ENCODE measurements at regions not wholly inside any gene's neighbourhood (a gene's known extent, or its start where the extent isn't known, plus 50 kb on each side); places are given as distances from the start of the nearest gene placed in this dataset.

- Histone ChIP-seq H3K27ac (replicated peaks in 1 of 4) (no peak overlapping the region), H3K27me3 (no peaks in the 10 kb centered on the region)
- intact Hi-C loops (cut with DNase I): no loop called here
Observed at GRCh38 chr10:44039599-44039998, 345.3 kb downstream of the CXCL12 start.

DNA sequence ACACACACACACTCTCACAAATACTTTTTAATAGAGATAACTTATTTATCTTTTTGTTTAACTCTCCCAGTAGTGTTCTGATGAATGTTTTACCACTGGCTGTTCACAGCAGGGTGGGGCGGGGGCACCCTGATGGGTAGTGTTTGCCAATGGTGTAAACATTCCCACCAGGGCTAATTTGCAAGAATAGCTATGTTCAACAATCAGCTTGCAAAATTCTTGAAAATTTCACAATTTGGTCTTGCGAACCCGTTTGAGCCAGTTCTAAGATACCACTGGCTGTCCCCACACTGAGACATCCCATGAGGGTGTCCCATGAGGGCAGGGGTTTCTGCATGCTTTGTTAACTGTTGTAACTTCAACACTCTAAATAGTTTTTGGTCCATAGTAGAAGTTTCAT is 348.5 kb downstream of the CXCL12 start:
- WGBS: 88% methylated on average over 3 of the region's 3 CpGs
- TF ChIP-seq POLR2AphosphoS5 (IDR thresholded peaks at IDR 0.05) (no peak), POLR2A (IDR thresholded peaks at IDR 0.05; ENCODE audit: low read depth) (no peak), EP300 (IDR thresholded peaks at IDR 0.05) (no peak)
- TF ChIP-seq, protein P1, sequence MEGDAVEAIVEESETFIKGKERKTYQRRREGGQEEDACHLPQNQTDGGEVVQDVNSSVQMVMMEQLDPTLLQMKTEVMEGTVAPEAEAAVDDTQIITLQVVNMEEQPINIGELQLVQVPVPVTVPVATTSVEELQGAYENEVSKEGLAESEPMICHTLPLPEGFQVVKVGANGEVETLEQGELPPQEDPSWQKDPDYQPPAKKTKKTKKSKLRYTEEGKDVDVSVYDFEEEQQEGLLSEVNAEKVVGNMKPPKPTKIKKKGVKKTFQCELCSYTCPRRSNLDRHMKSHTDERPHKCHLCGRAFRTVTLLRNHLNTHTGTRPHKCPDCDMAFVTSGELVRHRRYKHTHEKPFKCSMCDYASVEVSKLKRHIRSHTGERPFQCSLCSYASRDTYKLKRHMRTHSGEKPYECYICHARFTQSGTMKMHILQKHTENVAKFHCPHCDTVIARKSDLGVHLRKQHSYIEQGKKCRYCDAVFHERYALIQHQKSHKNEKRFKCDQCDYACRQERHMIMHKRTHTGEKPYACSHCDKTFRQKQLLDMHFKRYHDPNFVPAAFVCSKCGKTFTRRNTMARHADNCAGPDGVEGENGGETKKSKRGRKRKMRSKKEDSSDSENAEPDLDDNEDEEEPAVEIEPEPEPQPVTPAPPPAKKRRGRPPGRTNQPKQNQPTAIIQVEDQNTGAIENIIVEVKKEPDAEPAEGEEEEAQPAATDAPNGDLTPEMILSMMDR (IDR thresholded peaks at IDR 0.05): no peak
- H3K36me3 ChIP-seq: no peaks in the 10 kb centered on the region
- no peak overlapping the region for H3K27ac ChIP-seq (replicated peaks in 1 of 4)
- intact Hi-C loops (cut with DNase I): no loop called here
- no peaks in the 10 kb centered on the region for H3K9me3 ChIP-seq
- no peaks in the 10 kb centered on the region for H3K27me3 ChIP-seq
- no peak for DNase-seq (ENCODE audit: extremely low spot score)
- H3K4me3 ChIP-seq: no peak overlapping the region
- no peaks in the 10 kb centered on the region for H3K4me1 ChIP-seq

More at GRCh38 chr10:44039599-44039998, 345.3 kb downstream of the CXCL12 start:
- 87% methylated on average over 3 of the region's 3 CpGs for WGBS
- no peak for TF ChIP-seq POLR2AphosphoS5 (IDR thresholded peaks at IDR 0.05)
- TF ChIP-seq EP300 (IDR thresholded peaks at IDR 0.05): no peak
- TF ChIP-seq, protein P1 (IDR thresholded peaks at IDR 0.05): no peak
- TF ChIP-seq POLR2A (IDR thresholded peaks at IDR 0.05; ENCODE audit: low read depth): no peak
- Histone ChIP-seq H3K4me1 (peaks cover 0 to 6% (median 3%) of the 10 kb centered on the region in 4 donors), H3K4me3 (no peak overlapping the region), H3K9me3 (no peaks in the 10 kb centered on the region), H3K36me3 (no peaks in the 10 kb centered on the region)
- no peak for DNase-seq (ENCODE audit: extremely low spot score)

DNA sequence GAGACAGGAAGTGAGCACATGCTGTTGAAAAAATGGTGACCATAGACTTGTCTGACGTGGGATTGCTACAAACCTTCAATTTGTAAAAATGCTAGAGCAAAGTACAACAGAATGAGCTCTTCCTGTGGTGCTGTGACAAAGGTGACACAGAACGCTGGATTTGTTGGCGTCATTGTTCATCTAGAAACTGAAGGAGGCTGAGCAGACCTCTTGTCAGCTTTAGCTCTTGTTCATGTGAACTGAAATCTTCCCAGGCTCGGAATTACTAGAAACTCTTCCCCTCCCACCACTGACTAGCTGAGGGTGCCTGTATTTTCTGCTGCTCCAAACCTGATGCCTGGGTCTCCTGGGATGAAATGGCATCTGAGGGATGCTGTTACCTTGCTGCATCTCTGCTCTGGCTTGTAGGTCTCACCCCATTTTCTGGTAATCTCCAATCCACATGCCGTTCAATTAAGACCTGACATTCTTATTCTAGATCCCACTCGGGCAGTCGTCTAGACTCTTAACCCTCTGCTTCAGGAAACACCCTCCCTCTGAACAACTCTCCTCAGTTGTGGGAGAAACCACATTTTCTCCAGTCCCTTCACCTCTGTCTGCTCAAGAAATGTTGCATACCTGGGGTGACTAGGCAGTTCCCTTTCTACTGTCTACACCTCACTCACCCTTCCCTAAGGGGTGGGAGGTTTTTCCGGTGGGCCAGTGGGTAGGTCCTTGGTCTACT is 349.3 kb downstream of the CXCL12 start:
- no peak overlapping the region for H3K4me3 ChIP-seq
- no peaks in the 10 kb centered on the region for H3K9me3 ChIP-seq
- intact Hi-C loops (cut with DNase I): no loop called here
- H3K36me3 ChIP-seq: no peaks in the 10 kb centered on the region
- DNase-seq (ENCODE audit: extremely low spot score): no peak
- no peaks in the 10 kb centered on the region for H3K27me3 ChIP-seq
- H3K27ac ChIP-seq (replicated peaks in 1 of 4): no peak overlapping the region
- 84% methylated on average over 8 of the region's 8 CpGs for WGBS
- H3K4me1 ChIP-seq: peaks cover 0 to 7% (median 2%) of the 10 kb centered on the region in 4 donors
- no peak for TF ChIP-seq POLR2A (IDR thresholded peaks at IDR 0.05; ENCODE audit: low read depth)
- TF ChIP-seq, protein P1 (IDR thresholded peaks at IDR 0.05): no peak
- TF ChIP-seq POLR2AphosphoS5 (IDR thresholded peaks at IDR 0.05): no peak
- TF ChIP-seq EP300 (IDR thresholded peaks at IDR 0.05): no peak

GRCh38 chr10:44034946-44035345 is 350.0 kb downstream of the CXCL12 start:
- Histone ChIP-seq H3K4me3 (no peak overlapping the region), H3K4me1 (peaks cover 0 to 14% (median 9%) of the 10 kb centered on the region in 4 donors), H3K27me3 (no peaks in the 10 kb centered on the region), H3K9me3 (no peaks in the 10 kb centered on the region), H3K27ac (replicated peaks in 1 of 4) (no peak overlapping the region), H3K36me3 (no peaks in the 10 kb centered on the region)
- intact Hi-C loops (cut with DNase I): no loop called here
- no peak for DNase-seq (ENCODE audit: extremely low spot score)
- WGBS: 97% methylated on average over 1 of the region's 1 CpG
- no peak for TF ChIP-seq POLR2AphosphoS5 (IDR thresholded peaks at IDR 0.05)
- TF ChIP-seq EP300 (IDR thresholded peaks at IDR 0.05): no peak
- TF ChIP-seq, protein P1 (IDR thresholded peaks at IDR 0.05): no peak
- no peak for TF ChIP-seq POLR2A (IDR thresholded peaks at IDR 0.05; ENCODE audit: low read depth)
